GM19023 (cell line): ENCODE measurements at regions not wholly inside any gene's neighbourhood (a gene's known extent, or its start where the extent isn't known, plus 50 kb on each side); places are given as distances from the start of the nearest gene placed in this dataset.
"Not testable (repeated sequence)": the region's sequence is repeated elsewhere in the genome, so short reads cannot be mapped to it uniquely, and the experiment has no call there.

Source experiments
- ATAC-seq: cut with Tn5 transposase; IDR thresholded peaks from one replicate; pipeline ENCODE4 v1.9.1; 2021; ENCODE audit warnings: mild to moderate bottlenecking, moderate library complexity; ENCODE audit not compliant: unreplicated experiment

- ATAC-seq, result no peak
Observed at GRCh38 chr2:207354462-207354861, 175.3 kb upstream of the CREB1 start.

GRCh38 chr2:207356567-207356966 lies 173.2 kb upstream of the CREB1 start:
- no peak for ATAC-seq

DNA sequence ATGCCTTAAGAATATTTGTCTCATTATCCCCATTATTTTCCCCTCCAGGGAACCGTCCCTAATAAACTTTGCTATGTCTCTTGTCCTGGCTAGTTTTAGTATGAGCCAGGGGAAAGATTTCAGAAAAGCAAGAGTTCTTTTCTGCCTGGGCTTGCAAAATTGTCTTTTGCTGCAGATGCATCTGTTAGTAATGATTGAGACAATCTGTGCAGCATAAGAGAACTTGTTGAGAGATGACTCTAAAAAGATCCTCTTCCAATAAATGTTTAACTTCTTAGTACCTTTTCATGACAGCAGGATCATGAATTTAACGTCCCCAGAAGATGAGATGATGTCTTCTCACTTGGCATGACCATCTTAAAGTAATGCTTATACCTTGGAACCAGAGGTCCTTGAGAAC lies 172.5 kb upstream of the CREB1 start:
- no peak for ATAC-seq

DNA sequence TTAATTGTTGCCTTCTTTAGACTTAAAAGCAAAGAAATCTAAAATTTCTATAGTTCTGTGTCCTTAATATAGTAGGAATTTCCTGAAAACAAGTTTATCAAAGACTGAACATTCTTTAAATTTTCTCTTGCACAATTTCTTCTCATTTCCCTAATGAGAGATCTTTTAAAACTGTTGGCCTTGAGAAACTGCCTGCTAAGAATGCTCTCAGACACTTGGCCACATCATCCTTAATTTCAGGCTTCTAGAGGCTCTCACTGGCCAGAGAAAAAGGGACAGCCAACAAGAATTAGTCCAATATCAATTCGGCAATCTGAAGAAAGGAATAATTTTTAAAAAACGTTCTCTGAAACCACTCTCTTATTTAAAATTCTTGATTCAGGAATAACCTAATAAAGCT lies 167.0 kb upstream of the CREB1 start:
- ATAC-seq, result no peak

GRCh38 chr2:207363761-207364290 lies 165.9 kb upstream of the CREB1 start:
- no peak for ATAC-seq

- no peak for ATAC-seq
Observed at GRCh38 chr2:207370646-207371045, 159.1 kb upstream of the CREB1 start.

GRCh38 chr2:207371877-207372276 lies 157.9 kb upstream of the CREB1 start:
- ATAC-seq, result no peak

- no peak for ATAC-seq
Observed at GRCh38 chr2:207372483-207372882, 157.3 kb upstream of the CREB1 start.

DNA sequence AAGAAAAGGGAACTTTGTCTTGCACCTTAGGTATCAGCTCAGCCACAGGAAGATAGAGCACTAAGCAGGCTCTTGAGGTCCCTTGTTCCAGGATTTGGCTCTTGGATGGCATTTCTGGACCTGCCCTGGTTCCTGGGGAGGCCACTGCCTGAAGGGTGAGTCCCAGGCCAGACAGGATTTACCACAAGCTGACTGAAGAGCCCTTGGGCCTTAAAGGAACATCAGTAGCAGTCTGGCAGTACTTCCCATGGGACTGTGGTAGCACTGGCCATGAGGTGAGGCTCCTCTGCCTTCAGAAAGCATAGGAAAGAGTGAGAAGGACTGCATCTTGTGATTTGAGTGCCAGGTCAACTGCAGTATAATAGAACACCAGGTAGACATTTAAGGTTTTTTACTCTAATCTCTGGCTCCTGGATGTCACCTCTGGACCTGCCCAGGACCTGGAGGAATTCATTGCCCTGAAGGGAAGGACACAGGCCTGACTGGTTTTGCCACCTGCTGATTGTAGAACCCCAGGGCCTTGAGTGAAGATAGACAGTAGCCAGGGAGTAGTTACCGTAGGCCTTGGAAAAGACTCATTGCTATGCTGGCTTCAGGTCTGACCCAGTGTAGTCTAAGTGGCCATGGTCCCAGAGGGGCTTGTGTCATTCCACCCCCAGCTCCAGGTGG lies 154.4 kb upstream of the CREB1 start:
- ATAC-seq, result no peak

DNA sequence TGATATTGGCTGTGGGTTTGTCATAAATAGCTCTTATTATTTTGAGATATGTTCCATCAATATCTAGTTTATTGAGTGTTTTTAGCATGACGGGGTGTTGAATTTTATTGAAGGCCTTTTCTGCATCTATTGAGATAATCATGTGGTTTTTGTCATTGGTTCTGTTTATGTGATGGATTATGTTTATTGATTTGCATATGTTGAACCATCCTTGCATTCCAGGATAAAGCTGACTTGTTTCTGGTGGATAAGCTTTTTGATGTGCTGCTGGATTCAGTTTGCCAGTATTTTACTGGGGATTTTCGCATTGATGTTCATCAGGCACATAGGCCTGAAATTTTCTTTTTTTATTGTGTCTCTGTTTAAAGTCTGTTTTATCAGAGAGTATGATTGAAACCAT lies 151.1 kb upstream of the CREB1 start:
- not testable (repeated sequence) for ATAC-seq

- ATAC-seq, result no peak
Observed at GRCh38 chr2:207385076-207385475, 144.7 kb upstream of the CREB1 start.

GRCh38 chr2:207385903-207386302 lies 143.9 kb upstream of the CREB1 start:
- ATAC-seq, result no peak

DNA sequence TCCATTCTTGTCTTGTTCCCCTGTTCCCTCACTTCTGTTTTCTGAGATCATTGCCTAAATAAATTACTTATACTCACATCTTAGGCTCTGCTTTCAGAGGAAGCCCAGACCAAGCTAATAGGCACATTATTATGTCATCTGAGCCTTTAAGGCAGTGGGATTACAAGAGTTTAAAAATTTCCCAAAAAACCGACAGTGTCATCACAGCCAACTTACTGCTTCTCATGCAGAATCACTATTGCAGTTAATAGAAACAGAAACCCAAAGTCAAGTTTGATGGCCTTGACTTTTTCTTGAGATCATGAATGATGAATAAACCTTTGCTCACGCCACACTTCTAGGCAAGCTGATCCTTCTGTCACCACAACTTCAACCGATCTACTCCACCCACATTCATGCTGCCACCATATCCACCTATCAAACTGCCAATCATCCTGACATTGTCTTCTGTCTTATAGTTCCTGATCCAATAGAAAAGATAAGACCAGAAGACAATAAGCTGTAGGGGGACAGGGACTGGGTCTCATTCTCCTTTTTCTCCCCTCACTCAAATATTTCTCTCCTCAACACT lies 142.7 kb upstream of the CREB1 start:
- no peak for ATAC-seq

DNA sequence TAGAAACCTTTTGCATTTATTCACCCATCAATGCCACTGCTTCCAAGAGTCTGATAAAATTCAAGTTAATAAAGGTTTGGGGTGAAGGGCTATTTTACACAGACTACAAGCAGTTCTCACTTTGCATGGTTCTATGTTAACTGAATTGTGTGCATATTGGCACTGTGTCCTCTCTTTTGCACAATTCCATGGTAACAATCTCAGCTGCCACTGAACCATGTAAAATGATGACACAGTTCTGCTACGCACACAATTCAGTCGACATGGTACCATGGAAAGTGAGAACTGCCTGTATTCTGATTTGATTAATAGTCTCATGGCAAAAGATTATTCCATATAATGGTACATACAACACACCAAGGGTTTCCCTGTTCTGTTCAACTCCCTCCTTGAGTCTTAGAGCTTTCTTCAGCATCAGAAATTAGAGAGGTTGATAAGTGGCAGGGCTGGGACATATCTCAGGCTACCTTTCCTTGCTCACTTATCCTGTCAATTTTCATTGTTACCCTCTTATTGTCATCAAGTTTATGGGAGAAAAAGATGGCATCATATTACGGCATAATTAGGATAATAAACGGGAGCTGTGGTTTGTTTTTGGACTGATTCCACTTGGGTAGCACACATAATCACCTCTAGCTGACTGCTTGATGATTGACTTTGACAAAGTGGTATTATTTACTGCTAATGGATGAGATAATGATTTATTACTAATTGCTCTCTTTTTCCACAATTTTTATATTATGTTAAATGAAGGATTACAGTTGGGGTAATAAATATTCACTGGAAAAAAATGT lies 139.3 kb upstream of the CREB1 start:
- no peak for ATAC-seq

- ATAC-seq, result no peak
Observed at GRCh38 chr2:207394203-207394781, 135.5 kb upstream of the CREB1 start.

GRCh38 chr2:207394812-207395534 lies 134.8 kb upstream of the CREB1 start:
- ATAC-seq, result no peak

DNA sequence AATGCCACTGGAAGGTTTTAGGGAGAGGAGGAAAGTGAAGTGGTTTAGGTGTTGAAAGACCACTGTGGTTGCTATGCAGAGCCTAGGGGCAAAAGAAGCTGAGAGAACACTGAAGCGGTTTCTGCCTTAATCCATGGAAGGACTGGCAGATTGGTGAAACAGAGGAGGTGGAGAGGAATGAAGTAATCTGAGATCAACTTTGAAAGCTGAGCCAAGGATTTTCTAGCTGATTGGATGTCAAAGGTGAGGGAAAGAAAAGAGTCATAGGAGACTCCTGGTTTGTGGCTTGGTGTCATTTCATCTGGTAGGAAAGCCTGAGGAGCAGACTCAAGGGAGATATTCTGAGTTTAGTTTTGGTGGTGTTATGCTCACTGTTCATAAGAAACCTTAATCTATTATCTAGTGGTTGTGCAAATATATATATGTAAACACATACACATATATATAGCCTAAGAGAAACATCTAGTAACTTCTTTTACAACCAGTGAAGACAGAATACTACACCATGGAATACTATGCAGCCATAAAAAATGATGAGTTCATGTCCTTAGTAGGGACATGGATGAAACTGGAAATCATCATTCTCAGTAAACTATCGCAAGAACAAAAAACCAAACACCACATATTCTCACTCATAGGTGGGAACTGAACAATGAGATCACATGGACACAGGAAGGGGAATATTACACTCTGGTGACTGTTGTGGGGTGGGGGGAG lies 134.1 kb upstream of the CREB1 start:
- ATAC-seq, result no peak

DNA sequence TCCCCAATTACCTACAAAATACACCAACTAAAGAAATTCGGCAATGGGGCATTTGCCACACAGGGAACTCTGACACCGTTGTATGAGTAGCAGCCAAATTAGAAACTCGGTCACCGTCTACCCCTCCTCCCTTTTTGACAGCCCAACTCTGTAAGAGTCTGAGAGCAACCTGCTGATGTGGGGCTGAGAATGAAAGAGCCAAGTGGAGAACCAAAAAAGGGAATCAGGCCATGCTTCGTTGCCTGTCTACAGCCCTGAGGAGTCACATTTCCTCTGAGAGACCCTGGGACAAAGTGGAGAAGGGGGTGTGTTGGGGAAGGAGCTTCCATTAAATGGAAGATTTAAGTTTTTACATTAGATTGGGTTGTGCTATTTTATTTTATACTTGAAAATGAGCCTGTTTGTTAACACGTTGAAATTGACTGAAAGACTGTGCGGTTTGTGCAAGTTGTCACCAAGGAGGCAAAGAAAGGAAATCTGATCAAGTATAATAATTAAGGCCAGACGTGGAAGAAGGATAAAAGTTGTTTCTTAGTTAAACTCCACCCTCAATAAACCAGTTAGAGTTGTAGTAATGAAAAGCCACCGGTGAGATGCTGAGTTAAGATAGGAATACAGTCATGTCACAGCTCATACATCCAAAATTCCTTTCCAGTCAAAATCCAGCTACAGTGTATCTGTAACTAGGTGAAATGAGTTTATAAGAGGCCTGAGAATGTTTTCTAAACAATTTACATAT lies 131.7 kb upstream of the CREB1 start:
- ATAC-seq, result no peak

GRCh38 chr2:207399301-207399700 lies 130.5 kb upstream of the CREB1 start:
- ATAC-seq, result no peak

- ATAC-seq, result no peak
Observed at GRCh38 chr2:207401338-207401737, 128.4 kb upstream of the CREB1 start.
